B cell (primary cell): ENCODE measurements at regions not wholly inside any gene's neighbourhood (a gene's known extent, or its start where the extent isn't known, plus 50 kb on each side); places are given as distances from the start of the nearest gene placed in this dataset.

Source experiments
- ATAC-seq: fragments of 200-7000 bp; cut with Tn5 transposase; one replicate; pipeline ENCODE4 v1.10.0; 2021; ENCODE audit warnings: low read depth, mild to moderate bottlenecking, moderate number of reproducible peaks, moderate library complexity
- CTCF ChIA-PET: fragments of 350-600 bp; sonication (Branson Sonifier 250); formaldehyde crosslinking; loops from one replicate; lab custom pipeline; 2021; ENCODE audit warnings: antibody characterized with exemption, inconsistent platforms; lab: Charles Lee
- POLR2A ChIA-PET: fragments of 350-600 bp; sonication (Branson Sonifier 250); formaldehyde crosslinking; loops from one replicate; lab custom pipeline; 2021; ENCODE audit warnings: antibody characterized with exemption; lab: Charles Lee
- DNase-seq: peaks from one replicate; pipeline ENCODE4 v3.0.0; 2013
- H2AFZ ChIP-seq: 2 replicates; pipeline ENCODE4 v1.6.1; 2012; ENCODE audit warnings: mild to moderate bottlenecking, low read depth, low read length; ENCODE audit not compliant: insufficient read depth, poor library complexity, severe bottlenecking
- H3K27ac ChIP-seq, 2 donors: 1 replicate in 1 of 2; 2 replicates in 1 of 2; pipeline ENCODE4 v1.5.1; 2012 to 2013; ENCODE audit warnings: low read length in 2 of 2, mild to moderate bottlenecking in 2 of 2, moderate library complexity in 1 of 2
- H3K27me3 ChIP-seq, 4 experiments: fragments of 200-600 bp in 1 of 4; sonication (generic) in 1 of 4; replicated peaks in 1 of 4; 1 replicate in 2 of 4; 2 replicates in 2 of 4; pipeline versions ENCODE4 v1.6.1 to v1.7.0; 2013 to 2016; ENCODE audit warnings: low read length in 3 of 4, mild to moderate bottlenecking in 2 of 4, mixed read lengths in 1 of 4, moderate library complexity in 1 of 4; ENCODE audit not compliant: insufficient read depth in 4 of 4, control insufficient read depth in 3 of 4; ENCODE audit errors: control extremely low read depth in 1 of 4
- H3K36me3 ChIP-seq, 2 experiments: replicated peaks in 1 of 2; 1 replicate in 1 of 2; 2 replicates in 1 of 2; pipeline versions ENCODE4 v1.6.1 to v1.7.1; 2013; ENCODE audit warnings: low read length in 1 of 2; ENCODE audit not compliant: insufficient read depth in 2 of 2, control insufficient read depth in 1 of 2; ENCODE audit errors: control extremely low read depth in 1 of 2, extremely low read depth in 1 of 2
- H3K4me1 ChIP-seq, 2 donors: fragments of 200-600 bp in 1 of 2; sonication (generic) in 1 of 2; 1 replicate in 1 of 2; 2 replicates in 1 of 2; pipeline versions ENCODE4 v1.5.1 to v1.6.1; 2013 to 2017; ENCODE audit warnings: low read length in 2 of 2; ENCODE audit not compliant: control insufficient read depth in 2 of 2, insufficient read depth in 2 of 2
- H3K4me2 ChIP-seq: replicated peaks from 2 replicates; pipeline ENCODE3; 2012; ENCODE audit warnings: mild to moderate bottlenecking, low read depth, low read length; ENCODE audit not compliant: poor library complexity, severe bottlenecking
- H3K4me3 ChIP-seq, 5 experiments: fragments of 200-600 bp in 1 of 5; sonication (generic) in 1 of 5; 1 replicate in 3 of 5; 2 replicates in 2 of 5; pipeline versions ENCODE4 v1.5.1 to v1.7.0; 2011 to 2016; ENCODE audit warnings: low read length in 4 of 5, mild to moderate bottlenecking in 4 of 5, low read depth in 2 of 5, control low read depth in 1 of 5, moderate library complexity in 1 of 5; ENCODE audit not compliant: insufficient read depth in 1 of 5; ENCODE audit errors: control extremely low read depth in 1 of 5, extremely low read depth in 1 of 5
- H3K79me2 ChIP-seq: fragments of 200-600 bp; sonication (generic); one replicate; pipeline ENCODE4 v1.6.0; 2016; ENCODE audit warnings: low read length; ENCODE audit not compliant: control insufficient read depth, insufficient read depth
- H3K9ac ChIP-seq: fragments of 200-600 bp; sonication (generic); 2 replicates; pipeline ENCODE4 v1.6.1; 2017; ENCODE audit warnings: mild to moderate bottlenecking, low read length, moderate library complexity
- H3K9me3 ChIP-seq, 3 donors: one replicate each; pipeline versions ENCODE4 v1.6.1 to v1.7.1; 2013; ENCODE audit warnings: low read length in 2 of 3; ENCODE audit not compliant: control insufficient read depth in 2 of 3, insufficient read depth in 1 of 3; ENCODE audit errors: control extremely low read depth in 1 of 3
- H4K20me1 ChIP-seq: 2 replicates; pipeline ENCODE4 v1.6.0; 2012; ENCODE audit warnings: mild to moderate bottlenecking, low read length; ENCODE audit not compliant: insufficient read depth, control insufficient read depth, poor library complexity, severe bottlenecking
- H3K27ac Mint-ChIP-seq: one replicate; pipeline ENCODE4 v1.8.0; 2021; ENCODE audit warnings: mixed read lengths
- H3K27me3 Mint-ChIP-seq: one replicate; pipeline ENCODE4 v1.8.0; 2021; ENCODE audit warnings: mixed read lengths
- H3K4me1 Mint-ChIP-seq: one replicate; pipeline ENCODE4 v1.8.0; 2021; ENCODE audit warnings: mixed read lengths
- H3K4me3 Mint-ChIP-seq: one replicate; pipeline ENCODE4 v1.8.0; 2021; ENCODE audit warnings: mixed read lengths
- H3K9me3 Mint-ChIP-seq: one replicate; pipeline ENCODE4 v1.8.0; 2022; ENCODE audit warnings: mixed read lengths; ENCODE audit not compliant: insufficient read depth
- CTCF ChIP-seq: fragments of 200-600 bp; IDR thresholded peaks from one replicate; pipeline ENCODE4 v1.8.0; 2022; ENCODE audit warnings: antibody characterized with exemption, mild to moderate bottlenecking
- EZH2 ChIP-seq: IDR thresholded peaks from 2 replicates; pipeline ENCODE4 v1.6.1; 2012; ENCODE audit warnings: borderline replicate concordance, low read depth, mild to moderate bottlenecking, moderate library complexity, low read length; ENCODE audit not compliant: insufficient read depth, poor library complexity, severe bottlenecking
- WGBS: methylation state at CpG from one replicate; pipeline ENCODE4 v1.1.5; 2013; ENCODE audit warnings: missing lambda C conversion rate; ENCODE audit not compliant: insufficient coverage; 5-methylcytosine and 5-hydroxymethylcytosine counted together
- intact Hi-C: fragments of 100-400 bp; cut with micrococcal nuclease; formaldehyde crosslinking; loops from one replicate; pipeline ENCODE4 v1.10.0; 2022

- Histone ChIP-seq H3K9ac (no peak overlapping the region), H3K79me2 (no peaks in the 10 kb centered on the region), H4K20me1 (no peaks in the 10 kb centered on the region), H3K4me3 (no peak overlapping the region), H3K4me2 (no peak overlapping the region), H3K4me1 (peaks cover 19 to 29% of the 10 kb centered on the region in 2 donors), H3K9me3 (peaks cover 0 to 15% (median 0%) of the 10 kb centered on the region in 3 donors), H3K27me3 (no peaks in the 10 kb centered on the region), H2AFZ (no peak overlapping the region), H3K36me3 (no peaks in the 10 kb centered on the region), H3K27ac (no peak overlapping the region)
- Mint-ChIP-seq H3K4me3 (no peak overlapping the region), H3K4me1 (peaks cover 29% of the 10 kb centered on the region), H3K27ac (no peak overlapping the region), H3K27me3 (no peaks in the 10 kb centered on the region), H3K9me3 (peaks cover 2% of the 10 kb centered on the region)
- DNase-seq (no peak), ATAC-seq (no peak)
- no peak for TF ChIP-seq CTCF
- no peak for TF ChIP-seq EZH2
- CTCF ChIA-PET = no interaction called here
- POLR2A ChIA-PET = no interaction called here
- intact Hi-C loops = no loop called here
- 93% methylated on average over 2 of the region's 5 CpGs for WGBS
Observed at GRCh38 chr7:69187824-69188333, 410.4 kb upstream of the AUTS2 start.

GRCh38 chr7:69189406-69189805 is 408.9 kb upstream of the AUTS2 start:
- Histone ChIP-seq H4K20me1 (no peaks in the 10 kb centered on the region), H3K4me2 (no peak overlapping the region), H3K9me3 (peaks cover 0 to 11% (median 0%) of the 10 kb centered on the region in 3 donors), H3K79me2 (no peaks in the 10 kb centered on the region), H3K27ac (no peak overlapping the region), H2AFZ (no peak overlapping the region), H3K36me3 (no peaks in the 10 kb centered on the region), H3K27me3 (no peaks in the 10 kb centered on the region), H3K9ac (no peak overlapping the region), H3K4me1 (peaks cover 4 to 15% of the 10 kb centered on the region in 2 donors), H3K4me3 (no peak overlapping the region)
- Mint-ChIP-seq H3K9me3 (peaks cover 8% of the 10 kb centered on the region), H3K27ac (no peak overlapping the region), H3K4me3 (no peak overlapping the region), H3K4me1 (peaks cover 14% of the 10 kb centered on the region), H3K27me3 (no peaks in the 10 kb centered on the region)
- ATAC-seq (no peak), DNase-seq (no peak)
- 80% methylated on average over 2 of the region's 3 CpGs for WGBS
- ChIA-PET POLR2A (no interaction called here), CTCF (no interaction called here)
- TF ChIP-seq EZH2 (no peak), CTCF (no peak)
- intact Hi-C loops = no loop called here
